HFF-Myc (cell line): ENCODE measurements at regions not wholly inside any gene's neighbourhood (a gene's known extent, or its start where the extent isn't known, plus 50 kb on each side); places are given as distances from the start of the nearest gene placed in this dataset.

ENCODE experiments used
- DNase-seq: peaks from one replicate; pipeline ENCODE4 v3.0.0-alpha.2; 2011; ENCODE audit warnings: low read depth; ENCODE audit errors: extremely low read depth
- H3K4me3 ChIP-seq: replicated peaks from 2 replicates; pipeline ENCODE4 v1.5.1; 2011; ENCODE audit warnings: low read depth, mild to moderate bottlenecking, control low read depth, low read length
- CTCF ChIP-seq: IDR thresholded peaks from 2 replicates; pipeline ENCODE4 v1.5.1; 2012; ENCODE audit warnings: mild to moderate bottlenecking, low read depth, low read length, control low read depth; ENCODE audit errors: missing control alignments

GRCh38 chr2:52365946-52366345 lies 1334.0 kb upstream of the NRXN1 start:
- no peak for TF ChIP-seq CTCF
- DNase-seq: no peak
- no peak overlapping the region for H3K4me3 ChIP-seq

- H3K4me3 ChIP-seq: no peak overlapping the region
- TF ChIP-seq CTCF: no peak
- no peak for DNase-seq
These were observed 1324.6 kb upstream of the NRXN1 start for GRCh38 chr2:52356556-52356955.

GRCh38 chr2:52347292-52347691 lies 1315.4 kb upstream of the NRXN1 start:
- TF ChIP-seq CTCF: no peak
- no peak for DNase-seq
- no peak overlapping the region for H3K4me3 ChIP-seq

GRCh38 chr2:52345676-52346075 lies 1313.7 kb upstream of the NRXN1 start:
- DNase-seq: no peak
- no peak for TF ChIP-seq CTCF
- no peak overlapping the region for H3K4me3 ChIP-seq

GRCh38 chr2:52345082-52345481 lies 1313.2 kb upstream of the NRXN1 start:
- DNase-seq: no peak
- no peak for TF ChIP-seq CTCF
- no peak overlapping the region for H3K4me3 ChIP-seq

GRCh38 chr2:52343706-52344266 lies 1311.9 kb upstream of the NRXN1 start:
- no peak overlapping the region for H3K4me3 ChIP-seq
- no peak for DNase-seq
- TF ChIP-seq CTCF: no peak

GRCh38 chr2:52343010-52343409 lies 1311.1 kb upstream of the NRXN1 start:
- no peak for TF ChIP-seq CTCF
- H3K4me3 ChIP-seq: no peak overlapping the region
- no peak for DNase-seq
